Stimulated activated CD8-positive, alpha-beta memory T cell treated with anti-CD3 and anti-CD28 coated beads, Interleukin-7, amount 100 ng/mL, for 1 hour (primary cell): ENCODE measurements at regions not wholly inside any gene's neighbourhood (a gene's known extent, or its start where the extent isn't known, plus 50 kb on each side); places are given as distances from the start of the nearest gene placed in this dataset.

ENCODE experiments used
- DNase-seq, 2 donors: peaks; one replicate each; pipeline ENCODE4 v3.0.0-alpha.2; 2020; ENCODE audit warnings: low read depth in 2 of 2

GRCh38 chr2:190809139-190809764 lies 71.4 kb upstream of the GLS start:
- DNase-seq = no peak

- DNase-seq = no peak
These were observed 70.6 kb upstream of the GLS start for GRCh38 chr2:190809876-190810525.

- no peak for DNase-seq
These were observed 69.5 kb upstream of the GLS start for GRCh38 chr2:190810981-190811587.

- DNase-seq = no peak
These were observed 68.8 kb upstream of the GLS start for GRCh38 chr2:190811811-190812210.

- DNase-seq = no peak
These were observed 67.9 kb upstream of the GLS start for GRCh38 chr2:190812506-190813294.

GRCh38 chr2:190815226-190815625 lies 65.4 kb upstream of the GLS start:
- no peak for DNase-seq

GRCh38 chr2:190817082-190817481 lies 63.5 kb upstream of the GLS start:
- no peak for DNase-seq

GRCh38 chr2:190819840-190820301 lies 60.8 kb upstream of the GLS start:
- DNase-seq = no peak

- no peak for DNase-seq
These were observed 60.2 kb upstream of the GLS start for GRCh38 chr2:190820416-190820815.

GRCh38 chr2:190822043-190822442 lies 58.6 kb upstream of the GLS start:
- DNase-seq = no peak

GRCh38 chr2:190827720-190828119 lies 52.9 kb upstream of the GLS start:
- no peak for DNase-seq

GRCh38 chr2:190829642-190830041 lies 51.0 kb upstream of the GLS start:
- DNase-seq = no peak
